Psoas muscle (tissue), 7 donors: ENCODE measurements at regions not wholly inside any gene's neighbourhood (a gene's known extent, or its start where the extent isn't known, plus 50 kb on each side); places are given as distances from the start of the nearest gene placed in this dataset.

Source experiments
- ATAC-seq, 4 donors: fragments of 200-7000 bp; cut with Tn5 transposase; one replicate each; pipeline ENCODE4 v1.9.1; 2020; ENCODE audit warnings: moderate library complexity in 3 of 4, mild to moderate bottlenecking in 2 of 4
- DNase-seq, 2 donors: peaks; one replicate each; pipeline ENCODE4 v3.0.0-alpha.2; 2020
- H3K27ac ChIP-seq: fragments of 200-600 bp; one replicate; pipeline ENCODE4 v1.8.0; 2022
- H3K27me3 ChIP-seq, 3 donors: fragments of 200-600 bp in 1 of 3; one replicate each; pipeline versions ENCODE4 v1.6.1 to v1.8.0; 2013 to 2022; ENCODE audit warnings: low read length in 2 of 3, mild to moderate bottlenecking in 2 of 3, moderate library complexity in 1 of 3; ENCODE audit not compliant: insufficient read depth in 3 of 3
- H3K36me3 ChIP-seq, 2 donors: fragments of 200-600 bp in 1 of 2; one replicate each; pipeline versions ENCODE4 v1.6.1 to v1.8.0; 2013 to 2022; ENCODE audit warnings: low read depth in 1 of 2, mild to moderate bottlenecking in 1 of 2, moderate library complexity in 1 of 2; ENCODE audit not compliant: insufficient read depth in 1 of 2
- H3K4me1 ChIP-seq: fragments of 200-600 bp; one replicate; pipeline ENCODE4 v1.8.0; 2022
- H3K4me3 ChIP-seq: fragments of 200-600 bp; one replicate; pipeline ENCODE4 v1.8.0; 2022; ENCODE audit warnings: mild to moderate bottlenecking
- H3K9me3 ChIP-seq: fragments of 200-600 bp; one replicate; pipeline ENCODE4 v1.8.0; 2022
- CTCF ChIP-seq: fragments of 200-600 bp; IDR thresholded peaks from one replicate; pipeline ENCODE4 v1.8.0; 2022; ENCODE audit warnings: antibody characterized with exemption
- WGBS, 3 donors: extraction: QIAGEN DNeasy Blood & Tissue Kit; methylation state at CpG; one replicate each; pipeline versions ENCODE4 v1.1.6 to v1.1.7; 2013; 5-methylcytosine and 5-hydroxymethylcytosine counted together
- intact Hi-C, 2 donors: fragments of 100-400 bp; cut with DNase I; formaldehyde crosslinking; loops; one replicate each; pipeline versions ENCODE4 v1.11.0 to v1.14.2; 2022
- donor health status: healthy with polysubstance abuse.
- donor health status: DM: no; HTN: no; CAD: no; lungs with moderate emphysema.
- donor health status: Bipolar disorder and iron deficiency.
- donor health status: healthy.
- donor health status: DM: yes; HTN: yes; CAD: no.
- donor health status: DM: no; HTN: no; CAD: no.
- donor health status: DM: yes; HTN: yes; CAD: no.

- peak; percentile 45 to 82 for DNase-seq
- H3K27ac ChIP-seq = peak overlapping the region; percentile 97
- H3K4me3 ChIP-seq = peak overlapping the region; percentile 68
- peaks cover 0 to 12% (median 3%) of the 10 kb centered on the region in 3 donors for H3K27me3 ChIP-seq
- intact Hi-C loops = loop anchor here (5.0 to 10.0 kb wide), 5 partner anchors 78 to 730 kb away; partner anchors contain the start of gene CYCS (in 1 of the 2)
- H3K36me3 ChIP-seq = no peaks in the 10 kb centered on the region
- peaks cover 33% of the 10 kb centered on the region for H3K4me1 ChIP-seq
- TF ChIP-seq CTCF = peak; percentile 79
- peak; percentile 74 to 82 (median 77) for ATAC-seq
- no peaks in the 10 kb centered on the region for H3K9me3 ChIP-seq
- 6 to 7% (median 7%) methylated on average over 20 of the region's 20 CpGs for whole genome bisulfite sequencing, 3 donors
Observed at GRCh38 chr7:25854608-25855497, 297.1 kb upstream of the NFE2L3 start.

GRCh38 chr7:25855854-25856782, 295.9 kb upstream of the NFE2L3 start:
- peaks cover 0 to 21% (median 5%) of the 10 kb centered on the region in 3 donors for H3K27me3 ChIP-seq
- H3K36me3 ChIP-seq = no peaks in the 10 kb centered on the region
- DNase-seq (no peak), ATAC-seq (peak in 2 of 4 donors; percentile 24 to 55)
- WGBS, 3 donors = 14 to 18% (median 15%) methylated on average over 22 of the region's 22 CpGs
- peak overlapping the region; percentile 97 for H3K27ac ChIP-seq
- no peaks in the 10 kb centered on the region for H3K9me3 ChIP-seq
- H3K4me3 ChIP-seq = peak overlapping the region; percentile 68
- no peak for TF ChIP-seq CTCF
- intact Hi-C loops = loop anchor here (1.0 to 10.0 kb wide), 4 partner anchors 731 to 1317 kb away; partner anchors contain the start of genes CYCS (in 1 of the 2) and HOXA9 (in 1 of the 2)
- peaks cover 21% of the 10 kb centered on the region for H3K4me1 ChIP-seq

GRCh38 chr7:25857376-25858067, 294.5 kb upstream of the NFE2L3 start:
- Histone ChIP-seq H3K27ac (peak overlapping the region; percentile 97), H3K4me3 (peak overlapping the region; percentile 68), H3K27me3 (peaks cover 0 to 27% (median 7%) of the 10 kb centered on the region in 3 donors), H3K36me3 (no peaks in the 10 kb centered on the region), H3K4me1 (peaks cover 11% of the 10 kb centered on the region), H3K9me3 (no peaks in the 10 kb centered on the region)
- intact Hi-C loops = loop anchor here (2.0 to 10.0 kb wide), 3 partner anchors 733 to 1315 kb away; partner anchors contain the start of genes CYCS (in 1 of the 2) and HOXA9 (in 1 of the 2)
- WGBS, 3 donors = 11 to 15% (median 13%) methylated on average over 21 of the region's 21 CpGs
- DNase-seq = peak; percentile 23 to 82
- no peak for TF ChIP-seq CTCF
- ATAC-seq = peak; percentile 18 to 47 (median 36)

- peak overlapping the region; percentile 97 for H3K27ac ChIP-seq
- peaks cover 16% of the 10 kb centered on the region for H3K4me1 ChIP-seq
- no peak for DNase-seq
- peak overlapping the region; percentile 68 for H3K4me3 ChIP-seq
- intact Hi-C loops = loop anchor here in 1 of 2 donors (10.0 kb wide), 1 partner anchor 733 kb away; the partner anchor contains the start of gene CYCS
- 62 to 74% (median 66%) methylated on average over 9 of the region's 9 CpGs for WGBS, 3 donors
- peaks cover 0 to 29% (median 7%) of the 10 kb centered on the region in 3 donors for H3K27me3 ChIP-seq
- H3K36me3 ChIP-seq = no peaks in the 10 kb centered on the region
- H3K9me3 ChIP-seq = no peaks in the 10 kb centered on the region
- TF ChIP-seq CTCF = no peak
- ATAC-seq = no peak
Observed at GRCh38 chr7:25858200-25858524, 293.8 kb upstream of the NFE2L3 start.
